ENCODE measurements at regions not wholly inside any gene's neighbourhood (a gene's known extent, or its start where the extent isn't known, plus 50 kb on each side); places are given as distances from the start of the nearest gene placed in this dataset.

DNA sequence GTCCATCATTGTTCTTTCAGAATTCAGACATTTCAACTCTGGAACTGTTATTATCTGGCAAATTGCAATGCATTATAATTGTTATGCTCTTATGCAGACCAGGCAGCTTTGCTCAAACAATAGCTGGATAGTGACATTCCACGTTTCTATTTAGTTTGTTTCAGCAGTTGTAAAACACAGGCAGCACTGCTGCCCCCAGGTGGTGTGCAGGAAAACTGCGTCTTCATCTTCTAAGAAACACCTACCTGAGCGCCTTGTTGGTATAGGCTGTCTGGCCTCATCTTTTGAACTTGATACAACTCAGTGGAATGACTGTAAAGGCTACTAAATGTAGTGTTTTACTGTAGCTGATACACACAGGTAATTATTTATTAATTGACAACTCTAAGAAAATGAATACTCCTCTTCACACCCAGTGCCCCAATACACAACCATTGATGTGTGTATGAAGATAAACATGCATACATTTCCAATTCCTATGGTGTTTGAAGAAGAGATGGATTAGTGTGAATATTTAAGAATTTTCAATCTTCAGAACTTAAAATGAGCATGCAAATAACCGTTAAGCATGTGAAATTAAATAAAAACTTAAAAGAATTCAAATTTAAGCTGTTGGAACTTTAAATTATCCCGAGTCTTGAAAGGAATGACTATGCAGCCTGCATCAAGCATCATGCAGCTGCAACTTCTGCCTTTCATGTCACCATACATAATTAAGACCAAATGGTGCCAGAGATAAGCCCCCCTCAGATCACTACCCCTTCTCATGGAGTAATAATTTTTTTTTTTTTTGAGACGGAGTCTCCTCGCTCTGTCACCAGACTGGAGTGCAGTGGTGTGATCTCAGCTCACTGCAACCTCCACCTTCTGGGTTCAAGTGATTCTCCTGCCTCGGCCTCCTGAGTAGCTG, 85.6 kb downstream of the CD8B2 start:
- H3K27me3 ChIP-seq, result no peaks in the 10 kb centered on the region
- ATAC-seq, result no peak
- H3K27ac ChIP-seq, result no peak overlapping the region
- no peaks in the 10 kb centered on the region for H3K4me1 ChIP-seq
- H3K36me3 ChIP-seq, result no peaks in the 10 kb centered on the region
- H3K9me3 ChIP-seq, result no peaks in the 10 kb centered on the region
- no peak for DNase-seq
- TF ChIP-seq, protein P1, sequence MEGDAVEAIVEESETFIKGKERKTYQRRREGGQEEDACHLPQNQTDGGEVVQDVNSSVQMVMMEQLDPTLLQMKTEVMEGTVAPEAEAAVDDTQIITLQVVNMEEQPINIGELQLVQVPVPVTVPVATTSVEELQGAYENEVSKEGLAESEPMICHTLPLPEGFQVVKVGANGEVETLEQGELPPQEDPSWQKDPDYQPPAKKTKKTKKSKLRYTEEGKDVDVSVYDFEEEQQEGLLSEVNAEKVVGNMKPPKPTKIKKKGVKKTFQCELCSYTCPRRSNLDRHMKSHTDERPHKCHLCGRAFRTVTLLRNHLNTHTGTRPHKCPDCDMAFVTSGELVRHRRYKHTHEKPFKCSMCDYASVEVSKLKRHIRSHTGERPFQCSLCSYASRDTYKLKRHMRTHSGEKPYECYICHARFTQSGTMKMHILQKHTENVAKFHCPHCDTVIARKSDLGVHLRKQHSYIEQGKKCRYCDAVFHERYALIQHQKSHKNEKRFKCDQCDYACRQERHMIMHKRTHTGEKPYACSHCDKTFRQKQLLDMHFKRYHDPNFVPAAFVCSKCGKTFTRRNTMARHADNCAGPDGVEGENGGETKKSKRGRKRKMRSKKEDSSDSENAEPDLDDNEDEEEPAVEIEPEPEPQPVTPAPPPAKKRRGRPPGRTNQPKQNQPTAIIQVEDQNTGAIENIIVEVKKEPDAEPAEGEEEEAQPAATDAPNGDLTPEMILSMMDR (IDR thresholded peaks at IDR 0.05), result peak; percentile 42
- H3K4me3 ChIP-seq, result no peak overlapping the region
- intact Hi-C loops (cut with DNase I), result no loop called here

- no peak overlapping the region for H3K27ac ChIP-seq
- ATAC-seq (no peak), DNase-seq (no peak)
- no peaks in the 10 kb centered on the region for H3K9me3 ChIP-seq
- no peaks in the 10 kb centered on the region for H3K4me1 ChIP-seq
- no peaks in the 10 kb centered on the region for H3K36me3 ChIP-seq
- TF ChIP-seq, protein P1 (IDR thresholded peaks at IDR 0.05), result no peak
- no peak overlapping the region for H3K4me3 ChIP-seq
- intact Hi-C loops (cut with DNase I), result no loop called here
- no peaks in the 10 kb centered on the region for H3K27me3 ChIP-seq
Observed at GRCh38 chr2:106573773-106574172, 86.6 kb downstream of the CD8B2 start.

GRCh38 chr2:106575955-106576354, 88.8 kb downstream of the CD8B2 start:
- Histone ChIP-seq H3K4me3 (no peak overlapping the region), H3K27me3 (peaks cover 5% of the 10 kb centered on the region), H3K27ac (no peak overlapping the region), H3K36me3 (no peaks in the 10 kb centered on the region), H3K4me1 (no peaks in the 10 kb centered on the region), H3K9me3 (no peaks in the 10 kb centered on the region)
- ATAC-seq (peak; percentile 27), DNase-seq (no peak)
- intact Hi-C loops (cut with DNase I), result no loop called here
- TF ChIP-seq, protein P1 (IDR thresholded peaks at IDR 0.05), result no peak

DNA sequence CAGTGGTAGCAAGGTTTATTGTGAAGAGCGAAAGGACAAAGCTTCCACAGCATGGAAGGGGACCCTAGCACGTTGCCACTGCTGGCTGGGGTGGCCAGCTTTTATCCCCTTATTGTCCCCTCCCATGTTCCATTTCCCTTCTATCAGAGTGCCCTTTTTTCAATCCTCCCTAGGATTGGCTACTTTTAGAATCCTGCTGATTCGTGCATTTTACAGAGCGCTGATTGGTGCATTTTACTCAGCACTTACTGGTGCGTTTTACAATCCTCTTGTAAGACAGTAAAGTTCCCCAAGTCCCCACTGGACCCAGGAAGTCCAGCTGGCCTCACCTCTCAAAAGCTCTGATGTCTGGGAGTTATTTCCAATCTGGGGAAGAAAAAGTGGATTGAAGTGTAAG, 90.1 kb downstream of the CD8B2 start:
- intact Hi-C loops (cut with DNase I), result no loop called here
- no peak for DNase-seq

DNA sequence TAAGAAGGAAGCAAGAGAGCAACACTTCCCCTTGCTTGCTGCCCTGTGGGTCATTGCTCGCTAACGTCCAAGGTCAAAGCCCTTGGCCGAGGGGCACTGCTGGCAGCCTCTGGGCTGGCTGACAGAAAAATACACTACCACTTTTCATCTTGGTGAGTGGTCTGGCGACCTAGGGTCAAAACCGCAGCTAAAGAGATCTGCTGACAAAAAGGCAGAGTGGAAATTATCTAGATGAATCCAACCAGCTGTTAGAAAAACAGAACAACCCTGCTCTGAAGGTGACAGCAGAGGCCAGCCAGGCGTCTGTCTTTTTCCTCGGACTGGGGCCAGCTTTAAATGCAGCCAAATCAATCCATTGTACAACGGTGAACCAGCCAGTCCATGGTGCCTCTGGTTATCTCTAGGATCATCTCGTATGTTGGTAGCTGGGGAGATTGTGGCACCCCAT, 92.6 kb downstream of the CD8B2 start:
- no peak for ATAC-seq
- Histone ChIP-seq H3K4me3 (no peak overlapping the region), H3K4me1 (peaks cover 4% of the 10 kb centered on the region), H3K27ac (no peak overlapping the region), H3K27me3 (peaks cover 22% of the 10 kb centered on the region), H3K9me3 (no peaks in the 10 kb centered on the region), H3K36me3 (no peaks in the 10 kb centered on the region)
- DNase-seq, result peak; percentile 30
- TF ChIP-seq, protein P1 (IDR thresholded peaks at IDR 0.05), result no peak
- intact Hi-C loops (cut with DNase I), result no loop called here

More for the DNA sequence above, 90.1 kb downstream of the CD8B2 start:
- H3K4me1 ChIP-seq, result peaks cover 4% of the 10 kb centered on the region
- no peak for ATAC-seq
- TF ChIP-seq, protein P1 (IDR thresholded peaks at IDR 0.05), result no peak
- no peaks in the 10 kb centered on the region for H3K9me3 ChIP-seq
- H3K36me3 ChIP-seq, result no peaks in the 10 kb centered on the region
- H3K27ac ChIP-seq, result no peak overlapping the region
- H3K27me3 ChIP-seq, result peaks cover 11% of the 10 kb centered on the region
- H3K4me3 ChIP-seq, result no peak overlapping the region
